ENCODE measurements at regions not wholly inside any gene's neighbourhood (a gene's known extent, or its start where the extent isn't known, plus 50 kb on each side); places are given as distances from the start of the nearest gene placed in this dataset.

GRCh38 chr15:68500363-68501258 lies 68.6 kb upstream of the ITGA11 start:
- no peak for DNase-seq

- DNase-seq, result no peak
Observed at GRCh38 chr15:68501259-68501591, 69.3 kb upstream of the ITGA11 start.

- DNase-seq, result no peak
Observed at GRCh38 chr15:68501616-68502015, 69.7 kb upstream of the ITGA11 start.

GRCh38 chr15:68502398-68502901 lies 70.5 kb upstream of the ITGA11 start:
- no peak for DNase-seq

GRCh38 chr15:68503213-68503612 lies 71.2 kb upstream of the ITGA11 start:
- DNase-seq, result no peak

GRCh38 chr15:68503791-68504680 lies 72.1 kb upstream of the ITGA11 start:
- no peak for DNase-seq

- DNase-seq, result no peak
Observed at GRCh38 chr15:68504681-68505170, 72.8 kb upstream of the ITGA11 start.

- DNase-seq, result no peak
Observed at GRCh38 chr15:68506071-68506470, 72.7 kb upstream of the CORO2B start.

- no peak for DNase-seq
Observed at GRCh38 chr15:68507447-68507846, 71.3 kb upstream of the CORO2B start.

GRCh38 chr15:68508485-68509189 lies 70.2 kb upstream of the CORO2B start:
- no peak for DNase-seq

GRCh38 chr15:68510558-68510957 lies 68.2 kb upstream of the CORO2B start:
- no peak for DNase-seq

GRCh38 chr15:68511073-68511991 lies 67.5 kb upstream of the CORO2B start:
- no peak for DNase-seq

- no peak for DNase-seq
Observed at GRCh38 chr15:68512052-68512451, 66.7 kb upstream of the CORO2B start.

GRCh38 chr15:68512598-68512997 lies 66.2 kb upstream of the CORO2B start:
- no peak for DNase-seq

GRCh38 chr15:68515371-68516095 lies 63.3 kb upstream of the CORO2B start:
- DNase-seq, result no peak

GRCh38 chr15:68517285-68517761 lies 61.5 kb upstream of the CORO2B start:
- no peak for DNase-seq

- DNase-seq, result no peak
Observed at GRCh38 chr15:68518046-68518445, 60.7 kb upstream of the CORO2B start.

GRCh38 chr15:68518785-68519430 lies 59.9 kb upstream of the CORO2B start:
- no peak for DNase-seq

- DNase-seq, result no peak
Observed at GRCh38 chr15:68524753-68525584, 53.8 kb upstream of the CORO2B start.
